ENCODE measurements at regions not wholly inside any gene's neighbourhood (a gene's known extent, or its start where the extent isn't known, plus 50 kb on each side); places are given as distances from the start of the nearest gene placed in this dataset.

DNA sequence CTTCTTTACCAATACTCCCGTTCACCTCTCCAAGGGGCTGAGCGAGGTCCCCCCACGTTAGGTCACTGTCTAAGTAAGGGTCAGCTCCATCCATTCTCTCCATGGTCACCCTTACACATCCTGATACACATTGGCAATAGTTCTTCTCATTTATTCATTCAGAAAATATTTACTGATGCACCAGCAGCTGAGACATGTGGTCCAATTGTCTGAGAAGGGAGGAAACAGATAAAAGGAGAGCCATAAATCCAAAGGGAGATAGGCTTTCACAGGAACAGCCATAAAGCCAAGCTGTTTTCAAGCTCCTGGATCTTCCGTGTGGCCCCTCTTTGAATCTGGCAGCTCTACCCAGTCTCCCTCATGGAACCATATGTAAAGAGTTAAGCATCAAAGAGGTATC, 121.2 kb downstream of the TXNL1 start:
- no peak for TF ChIP-seq EZH2 (IDR thresholded peaks at IDR 0.05)
- TF ChIP-seq FOXP2 (optimal IDR thresholded peaks at IDR 0.05; ENCODE audit: control extremely low read depth, extremely low read length, insufficient read depth): no peak
- TF ChIP-seq POLR2AphosphoS5 (IDR thresholded peaks at IDR 0.05; ENCODE audit: borderline replicate concordance, low read depth, low read length): no peak
- H3K9me3 ChIP-seq (ENCODE audit: low read depth, low read length): no peaks in the 10 kb centered on the region
- no peaks in the 10 kb centered on the region for H3K36me3 ChIP-seq (ENCODE audit: insufficient read depth, low read length)
- no peak overlapping the region for H3K4me3 ChIP-seq
- H3K9ac ChIP-seq (ENCODE audit: insufficient read length): no peak overlapping the region
- H3K27ac ChIP-seq: no peak overlapping the region
- DNase-seq (ENCODE audit: low read depth, low spot score): no peak

DNA sequence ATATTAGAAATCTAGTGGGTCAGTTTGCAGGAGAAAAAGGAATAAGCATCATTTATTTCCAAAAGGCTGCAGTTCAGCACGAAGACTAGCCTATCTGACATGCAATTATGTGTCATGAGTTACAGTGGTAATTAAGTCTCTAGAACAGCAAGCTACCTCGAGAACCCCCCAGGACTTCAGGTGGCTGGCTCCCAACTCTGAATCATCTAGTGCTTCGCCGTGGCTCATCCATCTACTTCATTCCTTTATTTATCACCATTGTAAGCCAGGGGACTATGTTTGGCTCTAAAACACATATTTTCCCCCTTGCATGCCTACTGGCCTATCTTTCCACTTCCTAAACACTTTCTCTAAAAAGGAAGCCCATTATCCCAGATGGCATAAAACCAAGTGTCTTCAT, 121.6 kb downstream of the TXNL1 start:
- H3K4me3 ChIP-seq: no peak overlapping the region
- no peak for DNase-seq (ENCODE audit: low read depth, low spot score)
- H3K9ac ChIP-seq (ENCODE audit: insufficient read length): no peak overlapping the region
- H3K36me3 ChIP-seq (ENCODE audit: insufficient read depth, low read length): no peaks in the 10 kb centered on the region
- no peak overlapping the region for H3K27ac ChIP-seq
- no peaks in the 10 kb centered on the region for H3K9me3 ChIP-seq (ENCODE audit: low read depth, low read length)
- no peak for TF ChIP-seq EZH2 (IDR thresholded peaks at IDR 0.05)

GRCh38 chr18:56515522-56515921, 122.9 kb downstream of the TXNL1 start:
- no peak for DNase-seq (ENCODE audit: low read depth, low spot score)
- Histone ChIP-seq H3K36me3 (ENCODE audit: insufficient read depth, low read length) (no peaks in the 10 kb centered on the region), H3K27ac (no peak overlapping the region)

DNA sequence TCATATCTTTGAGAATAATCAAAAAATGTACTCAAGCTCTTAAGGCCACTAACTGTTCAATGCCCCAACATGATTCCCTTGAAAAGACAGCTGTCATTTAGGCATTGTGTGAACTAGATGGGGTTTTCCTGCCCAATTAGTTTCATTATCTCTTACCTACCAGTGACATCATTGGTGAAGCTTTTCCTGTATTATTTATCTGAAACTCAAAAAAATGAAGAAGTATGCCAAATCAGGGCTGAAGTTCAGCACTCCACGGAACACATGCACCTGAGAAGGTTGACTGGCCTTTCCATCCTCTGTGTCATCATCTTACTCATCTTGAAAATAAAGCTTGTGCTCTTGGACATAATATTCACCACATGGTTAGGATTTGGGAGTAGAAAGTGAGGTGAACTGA, 126.4 kb downstream of the TXNL1 start:
- Histone ChIP-seq H3K9me3 (ENCODE audit: low read depth, low read length) (no peaks in the 10 kb centered on the region), H3K4me3 (no peak overlapping the region), H3K27ac (no peak overlapping the region), H3K36me3 (ENCODE audit: insufficient read depth, low read length) (no peaks in the 10 kb centered on the region), H3K9ac (ENCODE audit: insufficient read length) (no peak overlapping the region)
- TF ChIP-seq EZH2 (IDR thresholded peaks at IDR 0.05) (no peak), FOXP2 (optimal IDR thresholded peaks at IDR 0.05; ENCODE audit: control extremely low read depth, extremely low read length, insufficient read depth) (no peak), POLR2AphosphoS5 (IDR thresholded peaks at IDR 0.05; ENCODE audit: borderline replicate concordance, low read depth, low read length) (no peak)
- DNase-seq (ENCODE audit: low read depth, low spot score): no peak

More at GRCh38 chr18:56515522-56515921, 122.9 kb downstream of the TXNL1 start:
- H3K9ac ChIP-seq (ENCODE audit: insufficient read length): no peak overlapping the region
- no peak for TF ChIP-seq EZH2 (IDR thresholded peaks at IDR 0.05)
- no peak for TF ChIP-seq FOXP2 (optimal IDR thresholded peaks at IDR 0.05; ENCODE audit: control extremely low read depth, extremely low read length, insufficient read depth)
- TF ChIP-seq POLR2AphosphoS5 (IDR thresholded peaks at IDR 0.05; ENCODE audit: borderline replicate concordance, low read depth, low read length): no peak
- no peaks in the 10 kb centered on the region for H3K9me3 ChIP-seq (ENCODE audit: low read depth, low read length)
- no peak overlapping the region for H3K4me3 ChIP-seq

DNA sequence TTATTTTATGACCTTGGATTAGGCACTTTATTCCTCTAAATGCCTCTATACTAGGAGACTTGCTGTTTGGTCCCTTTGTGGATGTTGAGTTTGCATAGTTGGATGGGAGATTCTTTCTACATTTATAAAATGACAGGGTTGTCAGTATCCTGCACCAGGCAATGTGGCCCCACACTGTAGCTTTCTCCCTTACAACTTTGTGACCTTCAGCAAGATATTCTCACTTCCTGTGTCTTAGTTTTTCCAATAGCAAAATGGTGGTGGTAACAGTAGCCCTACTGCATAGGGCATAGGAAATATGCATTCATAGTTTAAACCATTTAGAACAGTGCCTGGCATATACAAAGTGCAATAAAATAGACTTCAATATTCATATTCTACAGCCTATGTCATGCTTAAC, 128.3 kb downstream of the TXNL1 start:
- Histone ChIP-seq H3K9ac (ENCODE audit: insufficient read length) (no peak overlapping the region), H3K4me3 (no peak overlapping the region)
- TF ChIP-seq EZH2 (IDR thresholded peaks at IDR 0.05): no peak
- TF ChIP-seq FOXP2 (optimal IDR thresholded peaks at IDR 0.05; ENCODE audit: control extremely low read depth, extremely low read length, insufficient read depth): no peak
- no peak for TF ChIP-seq POLR2AphosphoS5 (IDR thresholded peaks at IDR 0.05; ENCODE audit: borderline replicate concordance, low read depth, low read length)

GRCh38 chr18:56509656-56510055, 128.7 kb downstream of the TXNL1 start:
- DNase-seq (ENCODE audit: low read depth, low spot score): no peak
- H3K9ac ChIP-seq (ENCODE audit: insufficient read length): no peak overlapping the region
- no peaks in the 10 kb centered on the region for H3K36me3 ChIP-seq (ENCODE audit: insufficient read depth, low read length)
- H3K9me3 ChIP-seq (ENCODE audit: low read depth, low read length): no peaks in the 10 kb centered on the region
- TF ChIP-seq EZH2 (IDR thresholded peaks at IDR 0.05) (no peak), POLR2AphosphoS5 (IDR thresholded peaks at IDR 0.05; ENCODE audit: borderline replicate concordance, low read depth, low read length) (no peak), FOXP2 (optimal IDR thresholded peaks at IDR 0.05; ENCODE audit: control extremely low read depth, extremely low read length, insufficient read depth) (no peak)
- H3K4me3 ChIP-seq: no peak overlapping the region
- no peak overlapping the region for H3K27ac ChIP-seq

More for the DNA sequence above, 128.3 kb downstream of the TXNL1 start:
- H3K27ac ChIP-seq: no peak overlapping the region
- no peaks in the 10 kb centered on the region for H3K36me3 ChIP-seq (ENCODE audit: insufficient read depth, low read length)
- H3K9me3 ChIP-seq (ENCODE audit: low read depth, low read length): no peaks in the 10 kb centered on the region
- no peak for DNase-seq (ENCODE audit: low read depth, low spot score)

- H3K9ac ChIP-seq (ENCODE audit: insufficient read length): no peak overlapping the region
- no peak for DNase-seq (ENCODE audit: low read depth, low spot score)
- no peak overlapping the region for H3K4me3 ChIP-seq
- H3K36me3 ChIP-seq (ENCODE audit: insufficient read depth, low read length): no peaks in the 10 kb centered on the region
- no peak overlapping the region for H3K27ac ChIP-seq
- no peaks in the 10 kb centered on the region for H3K9me3 ChIP-seq (ENCODE audit: low read depth, low read length)
- TF ChIP-seq EZH2 (IDR thresholded peaks at IDR 0.05) (no peak), POLR2AphosphoS5 (IDR thresholded peaks at IDR 0.05; ENCODE audit: borderline replicate concordance, low read depth, low read length) (no peak)
Observed at GRCh38 chr18:56508370-56509036, 129.9 kb downstream of the TXNL1 start.

DNA sequence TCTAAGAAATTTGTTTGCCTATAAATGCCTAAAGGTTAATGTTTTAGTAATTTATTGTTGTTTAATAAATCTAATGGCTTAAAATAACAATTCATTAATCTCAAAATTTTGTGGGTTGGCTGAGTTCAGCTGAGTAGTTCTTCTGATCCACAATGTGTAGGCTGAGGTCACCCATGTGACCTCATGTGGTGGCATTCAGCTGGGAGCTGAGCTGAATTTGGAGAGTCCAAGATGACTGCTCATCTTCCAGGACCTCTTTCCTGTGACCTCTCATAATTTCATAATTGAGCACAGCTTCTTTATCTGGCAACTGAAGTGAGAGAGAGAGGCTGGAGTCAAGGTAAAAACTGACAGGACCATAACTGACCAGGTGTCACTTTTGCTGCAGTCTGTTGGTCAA, 132.4 kb downstream of the TXNL1 start:
- Histone ChIP-seq H3K4me3 (no peak overlapping the region), H3K27ac (no peak overlapping the region), H3K9ac (ENCODE audit: insufficient read length) (no peak overlapping the region), H3K36me3 (ENCODE audit: insufficient read depth, low read length) (no peaks in the 10 kb centered on the region), H3K9me3 (ENCODE audit: low read depth, low read length) (no peaks in the 10 kb centered on the region)
- TF ChIP-seq POLR2AphosphoS5 (IDR thresholded peaks at IDR 0.05; ENCODE audit: borderline replicate concordance, low read depth, low read length) (no peak), EZH2 (IDR thresholded peaks at IDR 0.05) (no peak), FOXP2 (optimal IDR thresholded peaks at IDR 0.05; ENCODE audit: control extremely low read depth, extremely low read length, insufficient read depth) (no peak)
- no peak for DNase-seq (ENCODE audit: low read depth, low spot score)

GRCh38 chr18:56505293-56505692, 133.1 kb downstream of the TXNL1 start:
- Histone ChIP-seq H3K9me3 (ENCODE audit: low read depth, low read length) (no peaks in the 10 kb centered on the region), H3K27ac (no peak overlapping the region), H3K9ac (ENCODE audit: insufficient read length) (no peak overlapping the region), H3K36me3 (ENCODE audit: insufficient read depth, low read length) (no peaks in the 10 kb centered on the region), H3K4me3 (no peak overlapping the region)
- no peak for TF ChIP-seq FOXP2 (optimal IDR thresholded peaks at IDR 0.05; ENCODE audit: control extremely low read depth, extremely low read length, insufficient read depth)
- TF ChIP-seq EZH2 (IDR thresholded peaks at IDR 0.05): no peak
- no peak for TF ChIP-seq POLR2AphosphoS5 (IDR thresholded peaks at IDR 0.05; ENCODE audit: borderline replicate concordance, low read depth, low read length)
- DNase-seq (ENCODE audit: low read depth, low spot score): no peak

Data from SK-N-MC (cell line).